NCI-H345 treated with DMSO at 0.1 percent for 48 hours (cell line): ENCODE measurements at regions not wholly inside any gene's neighbourhood (a gene's known extent, or its start where the extent isn't known, plus 50 kb on each side); places are given as distances from the start of the nearest gene placed in this dataset.
"Not testable (repeated sequence)": the region's sequence is repeated elsewhere in the genome, so short reads cannot be mapped to it uniquely, and the experiment has no call there.

ENCODE experiments used
- DNase-seq: peaks from one replicate; lab custom pipeline; 2025; ENCODE audit not compliant: unreplicated experiment; lab: John Stamatoyannopoulos, UW

- not testable (repeated sequence) for DNase-seq
Measured at GRCh38 chr9:104195142-104195541, 101.0 kb downstream of the SMC2 start.

- DNase-seq: no peak
Measured at GRCh38 chr9:104200456-104200994, 106.4 kb downstream of the SMC2 start.

DNA sequence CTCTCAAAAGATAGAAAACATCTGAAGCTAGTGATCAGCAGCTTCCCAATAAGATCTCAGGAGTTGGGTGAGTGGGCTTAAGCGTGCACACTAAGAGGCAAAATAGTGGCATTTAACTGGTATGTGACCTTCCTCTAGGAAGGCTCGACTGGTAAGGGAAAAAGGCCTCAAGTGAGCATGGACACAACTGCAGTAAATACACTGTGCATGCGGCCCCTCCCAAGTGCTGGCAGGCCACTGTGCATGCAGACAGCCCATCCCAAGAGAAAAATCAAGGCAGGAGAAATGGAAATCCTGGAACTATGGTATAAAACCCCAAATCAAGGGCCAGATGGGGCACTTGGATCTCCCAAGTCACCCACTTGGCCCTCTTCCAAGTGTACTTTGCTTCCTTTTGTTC is 112.7 kb downstream of the SMC2 start:
- DNase-seq: no peak

- DNase-seq: no peak
Measured at GRCh38 chr9:104209387-104209786, 115.3 kb downstream of the SMC2 start.

DNA sequence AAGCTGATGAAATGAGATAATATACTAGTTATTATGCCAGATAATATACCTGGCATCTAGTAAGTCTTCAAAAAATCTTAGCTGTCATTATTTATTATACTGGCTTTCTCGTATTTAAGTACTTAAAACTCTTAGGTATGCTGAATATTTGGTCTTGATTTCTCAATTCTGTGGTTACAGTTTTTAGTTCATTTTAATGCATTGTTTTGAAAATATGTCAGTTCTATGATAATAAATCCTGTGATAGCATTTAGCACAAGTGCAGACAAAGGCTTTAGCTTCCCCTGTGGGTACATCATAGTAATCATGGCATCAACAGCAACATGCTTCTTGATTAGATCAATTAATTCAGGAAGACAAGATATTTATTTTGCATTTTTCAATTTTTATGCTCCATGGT is 133.0 kb downstream of the SMC2 start:
- DNase-seq: no peak

- no peak for DNase-seq
Measured at GRCh38 chr9:104232781-104233341, 138.8 kb downstream of the SMC2 start.

GRCh38 chr9:104233366-104233765 is 139.3 kb downstream of the SMC2 start:
- no peak for DNase-seq

DNA sequence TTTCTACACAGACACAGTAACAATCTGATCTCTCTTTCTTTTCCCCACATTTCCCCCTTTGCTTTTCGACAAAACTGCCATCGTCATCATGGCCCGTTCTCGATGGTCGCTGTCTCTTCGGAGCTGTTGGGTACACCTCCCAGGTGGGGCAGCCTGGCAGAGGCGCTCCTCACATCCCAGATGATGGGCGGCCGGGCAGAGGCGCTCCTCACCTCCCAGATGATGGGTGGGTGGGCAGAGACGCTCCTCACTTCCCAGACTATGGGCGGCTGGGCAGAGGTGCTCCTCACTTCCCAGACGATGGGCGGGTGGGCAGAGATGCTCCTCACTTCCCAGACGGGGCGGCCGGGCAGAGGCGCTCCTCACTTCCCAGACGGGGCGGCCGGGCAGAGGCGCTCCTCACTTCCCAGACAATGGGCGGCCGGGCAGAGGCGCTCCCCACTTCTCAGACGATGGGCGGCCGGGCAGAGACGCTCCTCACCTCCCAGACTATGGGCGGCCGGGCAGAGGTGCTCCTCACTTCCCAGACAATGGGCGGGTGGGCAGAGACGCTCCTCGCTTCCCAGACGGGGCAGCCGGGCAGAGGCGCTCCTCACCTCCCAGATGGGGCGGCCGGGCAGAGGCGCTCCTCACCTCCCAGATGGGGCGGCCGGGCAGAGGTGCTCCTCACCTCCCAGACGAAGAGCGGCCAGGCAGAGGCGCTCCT is 140.7 kb downstream of the SMC2 start:
- DNase-seq: not testable (repeated sequence)

- not testable (repeated sequence) for DNase-seq
Measured at GRCh38 chr9:104235347-104236120, 141.4 kb downstream of the SMC2 start.

- no peak for DNase-seq
Measured at GRCh38 chr9:104238668-104239067, 144.6 kb downstream of the SMC2 start.

DNA sequence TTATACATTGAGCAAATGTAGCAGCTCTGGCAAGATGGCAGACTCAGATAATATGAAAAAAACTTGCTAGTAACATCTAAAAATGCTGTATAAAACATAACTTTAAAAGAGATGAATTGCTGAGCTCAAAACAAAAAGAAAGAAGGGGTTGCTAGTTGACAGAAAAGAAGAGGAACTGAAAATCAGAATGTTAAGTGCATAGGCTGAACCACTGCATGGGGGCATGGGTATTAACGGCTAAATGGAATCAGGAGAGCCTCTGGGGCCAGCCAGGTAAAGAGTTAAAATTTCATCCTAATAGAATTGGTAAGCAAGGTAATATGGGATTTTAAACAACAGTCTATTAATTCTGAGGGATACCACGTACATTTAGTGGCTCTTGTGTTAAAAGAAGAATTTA is 146.8 kb downstream of the SMC2 start:
- no peak for DNase-seq

GRCh38 chr9:104245925-104246324 is 151.8 kb downstream of the SMC2 start:
- no peak for DNase-seq

GRCh38 chr9:104247899-104248460 is 153.9 kb downstream of the SMC2 start:
- no peak for DNase-seq

GRCh38 chr9:104256031-104256695 is 162.1 kb downstream of the SMC2 start:
- DNase-seq: no peak

DNA sequence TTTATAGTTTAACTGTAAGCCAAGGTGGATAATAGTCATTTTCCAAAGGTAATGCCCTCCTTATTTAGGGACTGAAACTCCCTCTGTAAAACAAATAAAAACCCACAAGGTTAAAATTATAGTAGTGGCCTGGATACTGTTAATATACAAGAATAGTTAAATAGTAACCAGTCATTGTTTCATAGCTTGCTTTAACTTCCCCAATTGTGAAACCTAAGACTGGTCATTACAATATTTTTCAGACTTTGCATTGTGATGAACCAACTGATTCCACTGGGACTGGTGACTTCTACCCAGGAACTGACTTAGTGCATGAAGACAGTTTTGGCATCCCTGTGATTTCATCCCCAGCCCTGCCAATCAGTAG is 162.6 kb downstream of the SMC2 start:
- no peak for DNase-seq

DNA sequence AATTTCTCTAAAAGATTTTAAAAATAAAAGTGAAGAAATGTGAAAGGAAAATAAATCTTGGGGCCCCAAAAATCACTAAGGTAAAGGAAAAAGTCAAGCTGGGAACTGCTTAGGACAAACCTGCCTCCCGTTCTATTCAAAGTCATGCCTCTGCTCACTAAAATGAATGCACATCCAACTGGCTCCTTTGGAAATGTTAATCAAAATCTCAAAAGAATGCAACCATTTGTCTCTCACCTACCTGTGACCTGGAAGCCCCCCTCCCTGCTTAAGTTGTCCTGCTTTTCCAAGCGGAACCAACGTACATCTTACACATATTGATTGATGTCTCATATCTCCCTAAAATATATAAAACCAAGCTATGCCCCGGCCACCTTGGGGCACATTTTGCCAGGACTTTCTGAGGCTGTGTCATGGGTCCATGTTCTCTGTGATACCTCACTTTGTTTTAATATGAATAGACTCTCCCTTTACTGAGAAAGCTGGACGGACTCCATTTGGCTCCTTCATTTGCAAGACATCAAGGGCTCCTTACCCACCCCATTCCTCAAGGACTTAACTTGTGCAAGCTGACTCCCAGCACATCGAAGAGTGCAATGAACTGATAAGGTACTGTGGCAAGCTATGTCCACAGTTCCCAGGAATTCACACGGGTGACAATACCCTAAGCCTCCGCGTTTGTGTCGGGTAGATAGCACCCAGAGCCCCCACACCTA is 164.3 kb downstream of the SMC2 start:
- no peak for DNase-seq

GRCh38 chr9:104260004-104260403 is 165.9 kb downstream of the SMC2 start:
- DNase-seq: no peak

DNA sequence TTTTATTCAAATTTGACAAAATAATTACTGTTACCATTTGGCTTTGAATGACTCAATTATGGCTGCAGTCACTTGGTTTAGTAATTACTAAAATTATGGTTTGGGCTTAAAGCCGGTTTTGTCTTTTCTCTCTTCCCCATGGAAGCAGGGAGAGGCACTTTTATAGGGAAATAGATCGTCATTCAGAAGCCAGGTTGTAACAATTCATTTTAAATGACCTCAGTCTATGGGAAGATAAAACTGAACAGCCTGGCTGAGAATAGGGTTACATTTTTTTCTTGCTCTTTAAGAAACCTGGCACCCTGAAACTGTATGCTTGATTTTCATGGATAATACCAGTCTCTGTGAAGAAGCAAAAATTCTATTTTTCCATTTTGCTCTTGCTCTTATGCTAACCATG is 169.8 kb downstream of the SMC2 start:
- no peak for DNase-seq

DNA sequence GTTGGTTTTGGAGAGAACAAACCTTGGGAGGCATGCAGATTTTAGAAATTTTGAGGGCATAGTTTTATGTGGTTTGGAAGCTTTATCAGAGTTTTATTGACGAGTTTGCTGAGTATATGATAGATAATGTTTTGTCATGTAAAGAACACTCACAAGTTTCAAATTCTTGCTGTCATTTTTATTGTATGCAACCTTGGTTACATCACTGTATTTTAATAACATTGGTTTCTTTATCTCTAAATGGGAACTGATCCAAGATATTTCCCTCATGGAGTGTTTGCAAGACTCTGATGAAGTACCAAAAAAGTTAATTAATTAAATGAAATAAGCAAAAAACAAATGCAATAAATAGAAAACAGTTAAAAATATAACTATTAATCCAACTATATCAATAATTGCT is 170.3 kb downstream of the SMC2 start:
- DNase-seq: no peak

GRCh38 chr9:104269374-104269773 is 175.3 kb downstream of the SMC2 start:
- no peak for DNase-seq
